ENCODE measurements at regions not wholly inside any gene's neighbourhood (a gene's known extent, or its start where the extent isn't known, plus 50 kb on each side); places are given as distances from the start of the nearest gene placed in this dataset.

GRCh38 chr6:108779536-108780275 is 68.5 kb upstream of the ARMC2 start:
- DNase-seq: no peak

DNA sequence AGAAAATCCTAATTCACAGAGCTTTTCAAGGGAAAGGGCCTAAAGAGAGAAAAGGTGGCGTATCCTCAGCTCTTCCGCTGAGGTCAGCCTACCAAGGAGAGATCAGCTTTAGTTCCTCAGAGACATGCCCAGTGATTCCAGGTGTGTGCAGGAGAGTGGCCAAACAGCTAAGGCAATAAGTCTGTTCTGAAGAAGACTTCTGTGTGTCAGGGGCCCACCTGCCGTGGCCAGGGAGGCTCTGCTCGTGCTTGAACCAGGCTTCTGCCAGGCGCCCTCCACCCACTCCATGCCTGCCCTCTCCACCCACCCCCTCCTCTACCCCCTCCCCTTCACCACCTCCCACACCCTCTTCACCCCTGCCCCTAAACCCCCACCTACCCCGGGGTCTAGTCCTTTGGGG is 67.4 kb upstream of the ARMC2 start:
- DNase-seq: no peak

GRCh38 chr6:108781419-108782100 is 66.7 kb upstream of the ARMC2 start:
- no peak for DNase-seq

DNA sequence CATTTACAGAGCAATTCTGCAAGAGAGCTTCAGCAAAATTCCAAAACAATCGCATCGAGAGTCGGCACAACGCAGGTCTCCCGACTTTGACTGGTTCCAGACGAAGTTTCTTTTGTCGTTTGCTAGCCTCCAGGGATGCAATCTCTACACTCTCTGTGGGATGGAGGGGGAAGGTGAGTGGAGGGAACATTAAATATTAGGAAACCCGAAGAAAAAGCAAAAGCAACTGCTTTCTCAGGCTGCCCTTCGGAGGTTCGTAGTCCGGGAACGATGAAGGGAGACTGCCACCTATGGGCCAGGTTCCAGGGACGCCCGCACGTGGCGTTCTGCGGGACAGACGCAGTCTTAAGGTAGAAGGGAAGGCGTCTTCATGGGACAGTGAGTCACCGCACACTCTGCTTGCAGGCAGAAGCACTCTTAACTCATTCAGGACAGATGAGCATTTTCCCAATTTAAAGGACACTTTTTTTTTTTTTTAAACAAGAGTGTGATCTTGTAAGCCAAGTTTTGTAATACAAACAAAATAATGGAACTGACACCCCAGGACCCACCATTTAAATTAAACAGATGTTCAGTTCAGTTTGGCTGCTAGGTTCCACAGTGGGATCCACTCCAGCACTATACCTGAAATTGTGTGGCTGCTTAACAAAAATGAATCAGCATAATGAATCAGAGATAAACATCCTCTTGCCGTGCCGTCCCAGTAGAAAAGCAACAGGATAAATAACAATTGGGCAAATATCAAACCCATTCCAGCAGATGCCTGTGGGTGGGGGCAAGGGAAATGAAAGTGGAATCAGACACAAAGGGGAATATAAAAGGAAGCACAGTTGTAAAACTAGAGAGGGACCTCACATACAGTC is 65.8 kb upstream of the ARMC2 start:
- peak; percentile 95 for DNase-seq

DNA sequence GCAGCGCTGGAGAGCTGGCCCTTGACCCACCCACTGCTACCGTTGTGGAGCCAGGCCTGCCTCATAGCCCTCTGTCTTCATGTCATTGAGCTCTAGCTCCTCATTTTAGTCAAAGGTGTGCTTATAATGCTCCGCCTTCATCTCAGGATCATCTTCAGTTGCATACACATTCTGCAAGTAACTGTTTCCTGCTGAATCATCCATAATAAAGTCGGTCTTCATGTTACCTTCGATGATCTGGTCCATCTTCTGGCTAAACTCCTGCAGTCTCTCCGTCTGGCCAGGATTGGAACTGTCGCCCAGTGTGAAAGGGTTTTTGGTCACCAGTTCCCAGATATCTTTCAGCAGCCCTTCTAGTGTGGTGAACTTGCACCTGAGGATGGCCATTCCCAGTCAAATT is 62.6 kb upstream of the ARMC2 start:
- no peak for DNase-seq

GRCh38 chr6:108788416-108788815 is 59.8 kb upstream of the ARMC2 start:
- no peak for DNase-seq

DNA sequence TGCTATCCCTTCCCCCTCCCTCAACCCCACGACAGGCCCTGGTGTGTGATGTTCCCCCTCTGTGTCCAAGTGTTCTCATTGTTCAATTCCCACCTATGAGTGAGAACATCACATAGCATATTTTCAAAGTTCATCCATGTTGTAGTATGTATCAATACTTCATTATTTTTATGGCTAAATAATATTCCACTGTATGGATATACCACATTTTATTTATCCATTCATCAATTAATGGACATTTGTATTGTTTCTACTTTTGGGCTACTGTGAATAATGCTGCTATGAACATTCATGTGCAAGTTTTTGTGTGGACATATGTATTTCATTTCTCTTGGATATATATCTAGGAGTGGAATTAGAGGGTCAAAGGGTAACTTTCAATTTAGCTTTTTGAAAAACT is 58.7 kb upstream of the ARMC2 start:
- DNase-seq: no peak

DNA sequence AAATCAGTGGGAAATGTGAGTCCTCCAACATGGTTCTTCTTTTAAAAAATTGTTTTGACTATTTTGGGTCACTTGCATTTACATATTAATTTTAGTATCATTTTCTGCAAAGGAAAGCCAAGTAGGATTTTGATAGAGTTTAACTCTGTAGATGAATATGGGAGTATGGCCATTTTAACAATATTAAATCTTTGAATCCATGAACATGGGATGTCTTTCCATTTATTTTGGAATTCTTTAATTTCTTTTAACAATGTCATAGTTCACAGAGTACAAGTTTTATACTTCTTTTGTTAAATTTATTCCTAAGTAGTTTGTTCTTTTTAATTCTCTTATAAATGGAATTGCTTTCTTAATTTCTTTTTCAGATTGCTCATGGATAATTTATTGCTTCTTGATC is 56.5 kb upstream of the ARMC2 start:
- DNase-seq: no peak

DNA sequence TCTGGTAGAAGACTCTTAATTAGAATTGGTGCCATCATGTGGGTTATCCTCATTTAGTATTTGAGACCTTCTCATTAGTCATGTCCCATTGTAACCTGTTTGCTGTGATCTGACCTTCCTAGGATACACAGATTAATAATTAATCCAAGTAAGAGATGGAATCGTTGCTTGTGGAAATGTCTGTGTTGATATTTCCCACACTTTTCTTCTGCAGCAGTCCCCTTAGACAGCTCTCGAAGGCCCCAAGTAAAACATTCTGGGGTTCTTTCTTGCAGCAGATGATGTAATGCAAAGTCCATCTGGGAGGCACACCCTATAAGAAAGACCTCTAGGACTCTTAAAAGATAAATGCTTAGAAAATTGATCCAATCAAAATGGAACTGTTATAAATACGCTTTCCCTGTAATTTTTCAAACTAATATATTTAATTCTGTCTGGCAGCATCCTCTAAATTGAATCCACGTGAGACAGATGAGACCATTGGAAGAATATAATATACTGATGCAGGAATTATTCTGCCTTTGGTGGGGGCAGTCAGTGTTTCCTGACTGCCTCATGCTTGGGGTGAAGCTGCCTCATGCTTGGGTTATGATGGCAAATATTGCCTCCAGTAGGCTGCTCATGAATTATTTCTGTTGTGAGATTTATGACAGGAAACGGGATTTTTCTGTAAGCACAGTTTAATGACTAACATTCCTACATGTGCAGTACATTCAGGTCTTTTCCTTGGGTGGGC is 54.5 kb upstream of the ARMC2 start:
- no peak for DNase-seq

DNA sequence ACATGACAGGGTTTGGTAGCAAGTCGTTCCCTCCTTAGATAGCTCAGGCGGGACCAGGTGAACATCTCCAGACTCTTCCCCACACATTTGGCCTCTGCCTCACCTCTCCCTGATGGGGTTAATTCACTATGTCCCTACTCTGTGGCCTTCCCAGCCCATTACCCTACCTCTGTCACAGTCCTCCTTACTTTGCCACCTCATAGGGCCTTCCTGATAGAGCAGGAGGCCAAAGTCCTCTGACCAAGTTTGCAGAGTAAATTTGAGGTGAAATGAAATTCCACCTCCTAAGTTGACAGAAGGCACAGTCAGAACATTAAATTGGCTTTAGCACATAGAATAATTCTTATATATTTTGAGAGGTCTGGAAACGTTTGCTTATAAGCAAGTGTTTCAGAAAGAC is 53.1 kb upstream of the ARMC2 start:
- DNase-seq: no peak

DNA sequence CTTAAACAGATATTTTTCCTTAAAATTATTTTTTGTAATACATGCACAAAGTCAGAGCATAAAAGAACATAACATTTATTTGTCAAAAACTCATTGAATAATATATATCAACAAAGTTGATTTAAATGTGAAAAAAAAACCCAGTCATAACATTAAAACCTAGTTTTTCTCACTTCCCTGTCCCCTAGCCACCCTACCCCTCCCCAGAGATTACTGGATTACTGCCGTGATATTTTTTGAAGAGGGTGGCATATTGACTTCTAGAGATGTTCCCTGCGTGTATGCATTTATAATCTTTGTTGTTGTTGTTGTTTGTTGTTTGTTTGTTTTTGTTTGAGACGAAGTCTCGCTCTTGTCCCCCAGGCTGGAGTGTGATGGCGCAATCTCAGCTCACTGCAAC is 52.4 kb upstream of the ARMC2 start:
- no peak for DNase-seq

GRCh38 chr6:108796875-108797274 is 51.3 kb upstream of the ARMC2 start:
- no peak for DNase-seq

DNA sequence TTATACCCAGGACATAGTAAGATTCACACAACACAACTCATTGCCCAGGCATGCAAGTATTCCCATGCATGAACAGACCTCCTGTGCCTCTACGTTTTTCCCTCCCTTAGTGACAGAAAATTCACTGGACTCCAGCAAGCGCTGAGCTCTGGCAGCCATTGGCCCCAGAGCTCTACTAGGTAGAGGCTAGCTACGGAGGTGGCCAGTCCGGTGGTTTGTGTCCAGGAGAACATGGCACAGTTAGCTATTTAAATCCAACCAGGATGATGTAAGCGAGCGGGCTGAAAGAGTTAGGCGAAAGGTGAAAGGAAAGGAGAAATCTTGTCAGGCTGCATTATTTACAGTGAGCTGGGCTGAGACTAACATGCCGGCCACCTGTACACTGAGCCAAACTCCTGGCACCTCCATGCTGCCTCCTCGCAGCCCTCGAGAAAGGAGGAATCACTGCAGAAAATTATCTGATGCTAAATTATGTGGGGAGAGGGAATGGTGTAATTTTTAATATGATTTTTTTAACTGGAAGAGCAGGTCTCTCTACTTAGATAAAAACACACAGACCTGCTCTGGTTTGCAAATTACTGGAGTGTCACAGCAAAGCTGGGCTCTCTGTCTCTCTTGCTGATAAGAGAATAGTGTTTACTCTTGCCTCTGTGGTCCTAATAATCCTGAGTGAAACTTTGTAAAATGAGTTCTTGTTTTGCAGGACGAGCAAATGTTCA is 50.1 kb upstream of the ARMC2 start:
- no peak for DNase-seq

Measured in islet precursor cell (in vitro differentiated cells).